Neural cell (in vitro differentiated cells): ENCODE measurements at regions not wholly inside any gene's neighbourhood (a gene's known extent, or its start where the extent isn't known, plus 50 kb on each side); places are given as distances from the start of the nearest gene placed in this dataset.

Experiments
- H2AFZ ChIP-seq: fragments of 200-600, 300-800 bp; sonication (generic), shearing (Covaris generic); 2 replicates; pipeline ENCODE4 v1.6.0; 2014; ENCODE audit warnings: low read depth, mild to moderate bottlenecking, antibody characterized with exemption, low read length, moderate library complexity
- H3F3A ChIP-seq: fragments of 200-600 bp; shearing (Covaris generic); 2 replicates; pipeline ENCODE4 v1.6.1; 2016; ENCODE audit warnings: mild to moderate bottlenecking, moderate library complexity, mixed read lengths, antibody characterized with exemption, low read length; ENCODE audit not compliant: insufficient read depth, poor library complexity, severe bottlenecking
- H3K27ac ChIP-seq: fragments of 200-600, 300-800 bp; sonication (generic), shearing (Covaris generic); 2 replicates; pipeline ENCODE4 v1.5.1; 2014; ENCODE audit warnings: mild to moderate bottlenecking, low read length, moderate library complexity
- H3K27me3 ChIP-seq: fragments of 300-800, 200-600 bp; sonication (generic), shearing (Covaris generic); 2 replicates; pipeline ENCODE4 v1.6.0; 2014; ENCODE audit warnings: mild to moderate bottlenecking, low read depth, low read length, moderate library complexity; ENCODE audit not compliant: insufficient read depth
- H3K36me3 ChIP-seq: fragments of 300-800, 200-600 bp; sonication (generic), shearing (Covaris generic); 2 replicates; pipeline ENCODE4 v1.5.1; 2014; ENCODE audit warnings: mild to moderate bottlenecking, antibody characterized with exemption, low read length, moderate library complexity; ENCODE audit not compliant: insufficient read depth
- H3K4me2 ChIP-seq: fragments of 300-800, 200-600 bp; sonication (generic), shearing (Covaris generic); 2 replicates; pipeline ENCODE4 v1.6.0; 2014; ENCODE audit warnings: mild to moderate bottlenecking, low read length
- H3K4me3 ChIP-seq: fragments of 300-800, 200-600 bp; sonication (generic), shearing (Covaris generic); 2 replicates; pipeline ENCODE4 v1.5.1; 2014; ENCODE audit warnings: mild to moderate bottlenecking, low read length, moderate library complexity
- H3K79me2 ChIP-seq: fragments of 200-600 bp; shearing (Covaris generic); replicated peaks from 2 replicates; pipeline ENCODE4 v1.6.0; 2014; ENCODE audit warnings: mild to moderate bottlenecking, low read length, moderate library complexity; ENCODE audit not compliant: insufficient read depth
- H3K9ac ChIP-seq: fragments of 300-800, 200-600 bp; sonication (generic), shearing (Covaris generic); 2 replicates; pipeline ENCODE4 v1.6.1; 2016; ENCODE audit warnings: mild to moderate bottlenecking, low read length, mixed read lengths
- H3K9me2 ChIP-seq: fragments of 200-600 bp; shearing (Covaris generic); 2 replicates; pipeline ENCODE4 v1.6.1; 2016; ENCODE audit warnings: mild to moderate bottlenecking, low read length, mixed read lengths; ENCODE audit not compliant: insufficient read depth
- H3K9me3 ChIP-seq: fragments of 200-600, 300-800 bp; sonication (generic), shearing (Covaris generic); 2 replicates; pipeline ENCODE4 v1.6.1; 2016; ENCODE audit warnings: mild to moderate bottlenecking, mixed run types, low read length, moderate library complexity, mixed read lengths
- H4K20me1 ChIP-seq: fragments of 200-600 bp; shearing (Covaris generic); 2 replicates; pipeline ENCODE4 v1.6.1; 2016; ENCODE audit warnings: mild to moderate bottlenecking, mixed run types; ENCODE audit not compliant: insufficient read depth
- EP300 ChIP-seq: fragments of 450-650 bp; conservative IDR thresholded peaks from 2 replicates; pipeline ENCODE4 v1.6.1; 2014; ENCODE audit warnings: antibody characterized with exemption, mild to moderate bottlenecking, moderate library complexity; ENCODE audit not compliant: poor library complexity, severe bottlenecking
- EZH2 ChIP-seq: fragments of 200-600, 300-800 bp; shearing (Covaris generic), sonication (generic); IDR thresholded peaks from 2 replicates; pipeline ENCODE4 v1.6.1; 2014; ENCODE audit warnings: antibody characterized with exemption, low read length, borderline replicate concordance, mild to moderate bottlenecking; ENCODE audit not compliant: insufficient read depth, poor library complexity, severe bottlenecking
- MXI1 ChIP-seq: fragments of 450-650 bp; conservative IDR thresholded peaks from 2 replicates; pipeline ENCODE4 v1.6.1; 2014; ENCODE audit warnings: antibody characterized with exemption, mild to moderate bottlenecking; ENCODE audit not compliant: poor library complexity, severe bottlenecking
- POLR2AphosphoS5 ChIP-seq: IDR thresholded peaks from 2 replicates; pipeline ENCODE4 v1.6.1; 2012
- RAD21 ChIP-seq: fragments of 450-650 bp; conservative IDR thresholded peaks from 2 replicates; pipeline ENCODE4 v1.6.1; 2014; ENCODE audit warnings: antibody characterized with exemption, mild to moderate bottlenecking, moderate library complexity
- REST ChIP-seq: IDR thresholded peaks from 2 replicates; pipeline ENCODE4 v1.6.1; 2012; ENCODE audit warnings: borderline replicate concordance
- SMC3 ChIP-seq: fragments of 450-650 bp; conservative IDR thresholded peaks from 2 replicates; pipeline ENCODE4 v1.6.1; 2014; ENCODE audit warnings: antibody characterized with exemption, mild to moderate bottlenecking, moderate library complexity; ENCODE audit not compliant: poor library complexity
- TAF1 ChIP-seq: IDR thresholded peaks from 2 replicates; pipeline ENCODE4 v1.6.1; 2012; ENCODE audit warnings: low read depth
- TF ChIP-seq, protein P1 (sequence below): fragments of 450-650 bp; IDR thresholded peaks from 2 replicates; pipeline ENCODE4 v1.5.1; 2014; ENCODE audit warnings: antibody characterized with exemption, mild to moderate bottlenecking, moderate library complexity; ENCODE audit not compliant: poor library complexity, severe bottlenecking

DNA sequence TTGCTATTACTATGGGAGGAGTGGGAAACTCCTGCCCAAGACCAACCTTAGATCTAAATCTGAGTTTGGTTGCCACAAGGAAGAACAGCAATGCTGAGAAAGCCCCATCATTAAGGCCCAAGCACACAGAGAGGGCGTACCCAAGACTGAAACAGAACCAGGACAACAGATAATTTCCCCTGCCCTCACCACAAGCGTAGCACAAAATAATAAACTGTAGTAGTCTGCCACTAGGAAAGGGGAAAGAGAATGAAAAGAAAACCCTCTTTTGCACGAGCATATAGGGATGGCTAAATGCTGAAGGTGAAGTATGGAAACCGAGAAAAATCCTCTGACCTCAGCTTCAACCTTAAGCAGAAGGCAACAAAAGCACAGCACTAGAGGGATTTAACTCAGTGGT lies 76.5 kb upstream of the DHRS4 start:
- Histone ChIP-seq H4K20me1 (no peaks in the 10 kb centered on the region), H3K27ac (no peak overlapping the region)
- no peak for TF ChIP-seq TAF1
- no peak for TF ChIP-seq MXI1
- no peak for TF ChIP-seq SMC3
- TF ChIP-seq EP300 = no peak
- no peak for TF ChIP-seq REST
- no peak for TF ChIP-seq POLR2AphosphoS5
- TF ChIP-seq RAD21 = no peak
- no peak for TF ChIP-seq EZH2
- TF ChIP-seq, protein P1, sequence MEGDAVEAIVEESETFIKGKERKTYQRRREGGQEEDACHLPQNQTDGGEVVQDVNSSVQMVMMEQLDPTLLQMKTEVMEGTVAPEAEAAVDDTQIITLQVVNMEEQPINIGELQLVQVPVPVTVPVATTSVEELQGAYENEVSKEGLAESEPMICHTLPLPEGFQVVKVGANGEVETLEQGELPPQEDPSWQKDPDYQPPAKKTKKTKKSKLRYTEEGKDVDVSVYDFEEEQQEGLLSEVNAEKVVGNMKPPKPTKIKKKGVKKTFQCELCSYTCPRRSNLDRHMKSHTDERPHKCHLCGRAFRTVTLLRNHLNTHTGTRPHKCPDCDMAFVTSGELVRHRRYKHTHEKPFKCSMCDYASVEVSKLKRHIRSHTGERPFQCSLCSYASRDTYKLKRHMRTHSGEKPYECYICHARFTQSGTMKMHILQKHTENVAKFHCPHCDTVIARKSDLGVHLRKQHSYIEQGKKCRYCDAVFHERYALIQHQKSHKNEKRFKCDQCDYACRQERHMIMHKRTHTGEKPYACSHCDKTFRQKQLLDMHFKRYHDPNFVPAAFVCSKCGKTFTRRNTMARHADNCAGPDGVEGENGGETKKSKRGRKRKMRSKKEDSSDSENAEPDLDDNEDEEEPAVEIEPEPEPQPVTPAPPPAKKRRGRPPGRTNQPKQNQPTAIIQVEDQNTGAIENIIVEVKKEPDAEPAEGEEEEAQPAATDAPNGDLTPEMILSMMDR = no peak

DNA sequence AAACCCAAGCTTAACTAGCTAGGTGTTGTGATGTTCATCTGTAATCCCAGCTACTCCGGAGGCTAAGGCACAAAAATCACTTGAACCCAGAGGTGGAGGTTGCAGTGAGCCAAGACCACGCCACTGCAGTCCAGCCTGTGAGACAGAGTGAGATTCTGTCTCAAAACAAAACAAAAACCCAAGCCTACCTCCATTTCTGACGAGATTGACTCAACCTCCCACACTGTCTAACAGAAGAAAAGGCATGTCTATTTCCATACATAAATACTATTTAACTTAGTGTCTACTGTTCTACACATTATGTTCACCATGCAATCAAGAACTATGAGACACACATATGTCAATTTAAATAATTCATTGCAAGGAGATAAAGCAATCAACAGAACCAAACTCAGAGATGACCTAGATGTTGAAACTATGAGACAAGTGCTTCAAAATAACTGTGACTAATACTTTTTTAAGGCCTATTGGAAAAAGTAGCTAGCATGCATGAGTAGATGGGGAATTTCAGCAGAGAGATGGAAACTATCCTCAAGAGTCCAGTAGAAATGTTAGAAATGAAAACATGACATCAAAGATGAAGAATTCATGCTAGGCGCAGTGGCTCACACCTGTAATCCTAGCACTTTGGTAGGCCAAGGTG lies 75.9 kb upstream of the DHRS4 start:
- no peak overlapping the region for H3K4me3 ChIP-seq
- H3K9me3 ChIP-seq = peaks cover 5% of the 10 kb centered on the region
- no peaks in the 10 kb centered on the region for H3K36me3 ChIP-seq
- H3K27me3 ChIP-seq = no peaks in the 10 kb centered on the region
- H3K27ac ChIP-seq = no peak overlapping the region
- H3K9me2 ChIP-seq = no peaks in the 10 kb centered on the region
- no peak overlapping the region for H3K4me2 ChIP-seq
- H2AFZ ChIP-seq = no peak overlapping the region
- H4K20me1 ChIP-seq = no peaks in the 10 kb centered on the region
- TF ChIP-seq RAD21 (no peak), REST (no peak), EP300 (no peak), POLR2AphosphoS5 (no peak), EZH2 (no peak), MXI1 (no peak), TAF1 (no peak), SMC3 (no peak)
- TF ChIP-seq, protein P1 = no peak
- no peaks in the 10 kb centered on the region for H3K79me2 ChIP-seq
- H3K9ac ChIP-seq = no peak overlapping the region
- H3F3A ChIP-seq = no peaks in the 10 kb centered on the region

More for the DNA sequence above, 76.5 kb upstream of the DHRS4 start:
- no peaks in the 10 kb centered on the region for H3K9me2 ChIP-seq
- H3K79me2 ChIP-seq = no peaks in the 10 kb centered on the region
- peaks cover 5% of the 10 kb centered on the region for H3K9me3 ChIP-seq
- no peak overlapping the region for H3K4me3 ChIP-seq
- no peak overlapping the region for H3K9ac ChIP-seq
- no peaks in the 10 kb centered on the region for H3K36me3 ChIP-seq
- H3F3A ChIP-seq = no peaks in the 10 kb centered on the region
- H3K4me2 ChIP-seq = no peak overlapping the region
- H3K27me3 ChIP-seq = no peaks in the 10 kb centered on the region
- H2AFZ ChIP-seq = no peak overlapping the region
